C4-2B (cell line): ENCODE measurements at regions not wholly inside any gene's neighbourhood (a gene's known extent, or its start where the extent isn't known, plus 50 kb on each side); places are given as distances from the start of the nearest gene placed in this dataset.

Experiments
- ZFX ChIP-seq: fragments of 450-650 bp; IDR thresholded peaks from 2 replicates; pipeline ENCODE4 v1.6.1; 2017
- TF ChIP-seq, protein P1 (sequence below): fragments of 450-650 bp; conservative IDR thresholded peaks from 2 replicates; pipeline ENCODE4 v1.5.1; 2017; ENCODE audit warnings: mild to moderate bottlenecking

DNA sequence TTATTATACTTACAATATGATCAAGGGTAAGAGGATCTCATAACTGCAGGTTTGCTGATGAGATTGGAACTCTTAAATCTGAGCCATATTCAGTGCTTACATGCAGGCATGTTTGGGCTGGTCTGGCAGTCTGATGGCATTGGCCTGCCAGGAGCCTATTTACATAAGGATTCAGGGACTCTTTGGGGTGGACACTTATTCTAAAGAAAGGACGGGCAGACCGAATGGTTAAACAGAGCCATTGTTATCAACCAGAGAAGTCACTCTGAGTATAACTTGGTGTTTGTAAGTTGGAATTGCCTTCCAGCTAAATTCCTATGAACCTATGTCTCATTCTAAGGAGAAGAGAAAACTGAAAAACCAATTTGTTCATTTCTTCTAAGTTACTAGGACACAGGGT lies 932.8 kb downstream of the IGSF11 start:
- TF ChIP-seq, protein P1, sequence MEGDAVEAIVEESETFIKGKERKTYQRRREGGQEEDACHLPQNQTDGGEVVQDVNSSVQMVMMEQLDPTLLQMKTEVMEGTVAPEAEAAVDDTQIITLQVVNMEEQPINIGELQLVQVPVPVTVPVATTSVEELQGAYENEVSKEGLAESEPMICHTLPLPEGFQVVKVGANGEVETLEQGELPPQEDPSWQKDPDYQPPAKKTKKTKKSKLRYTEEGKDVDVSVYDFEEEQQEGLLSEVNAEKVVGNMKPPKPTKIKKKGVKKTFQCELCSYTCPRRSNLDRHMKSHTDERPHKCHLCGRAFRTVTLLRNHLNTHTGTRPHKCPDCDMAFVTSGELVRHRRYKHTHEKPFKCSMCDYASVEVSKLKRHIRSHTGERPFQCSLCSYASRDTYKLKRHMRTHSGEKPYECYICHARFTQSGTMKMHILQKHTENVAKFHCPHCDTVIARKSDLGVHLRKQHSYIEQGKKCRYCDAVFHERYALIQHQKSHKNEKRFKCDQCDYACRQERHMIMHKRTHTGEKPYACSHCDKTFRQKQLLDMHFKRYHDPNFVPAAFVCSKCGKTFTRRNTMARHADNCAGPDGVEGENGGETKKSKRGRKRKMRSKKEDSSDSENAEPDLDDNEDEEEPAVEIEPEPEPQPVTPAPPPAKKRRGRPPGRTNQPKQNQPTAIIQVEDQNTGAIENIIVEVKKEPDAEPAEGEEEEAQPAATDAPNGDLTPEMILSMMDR = no peak
- no peak for TF ChIP-seq ZFX
